ENCODE measurements at regions not wholly inside any gene's neighbourhood (a gene's known extent, or its start where the extent isn't known, plus 50 kb on each side); places are given as distances from the start of the nearest gene placed in this dataset.

DNA sequence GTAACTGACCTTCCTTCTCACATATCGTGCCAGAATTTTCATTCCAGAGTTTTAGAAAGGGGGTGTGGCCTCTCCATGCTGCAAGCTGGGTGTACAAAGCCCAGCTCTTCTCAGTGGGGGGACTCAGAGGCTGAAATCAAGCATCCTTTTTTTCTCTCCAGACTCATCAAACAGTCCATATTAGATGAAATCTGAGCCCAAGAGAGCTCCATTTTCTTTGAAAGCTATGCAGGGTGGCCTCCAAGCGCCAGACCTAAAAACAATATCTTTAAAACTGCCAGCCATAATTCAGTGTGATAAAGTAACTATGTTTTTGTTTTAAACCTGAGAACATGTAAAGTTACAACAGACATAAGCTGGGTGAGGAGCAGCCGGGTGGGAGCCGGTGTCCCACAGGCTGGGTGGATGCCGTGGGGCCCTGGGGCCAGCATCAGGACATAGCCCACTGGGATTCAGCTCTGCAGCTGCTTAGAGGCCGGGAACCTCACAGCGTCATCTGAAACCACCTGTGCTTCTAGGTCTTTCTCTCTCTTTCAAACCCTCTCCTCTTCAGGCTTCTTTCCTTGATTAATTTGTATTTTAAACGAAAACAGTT lies 249.2 kb downstream of the ZNF536 start:
- TF ChIP-seq, protein P1, sequence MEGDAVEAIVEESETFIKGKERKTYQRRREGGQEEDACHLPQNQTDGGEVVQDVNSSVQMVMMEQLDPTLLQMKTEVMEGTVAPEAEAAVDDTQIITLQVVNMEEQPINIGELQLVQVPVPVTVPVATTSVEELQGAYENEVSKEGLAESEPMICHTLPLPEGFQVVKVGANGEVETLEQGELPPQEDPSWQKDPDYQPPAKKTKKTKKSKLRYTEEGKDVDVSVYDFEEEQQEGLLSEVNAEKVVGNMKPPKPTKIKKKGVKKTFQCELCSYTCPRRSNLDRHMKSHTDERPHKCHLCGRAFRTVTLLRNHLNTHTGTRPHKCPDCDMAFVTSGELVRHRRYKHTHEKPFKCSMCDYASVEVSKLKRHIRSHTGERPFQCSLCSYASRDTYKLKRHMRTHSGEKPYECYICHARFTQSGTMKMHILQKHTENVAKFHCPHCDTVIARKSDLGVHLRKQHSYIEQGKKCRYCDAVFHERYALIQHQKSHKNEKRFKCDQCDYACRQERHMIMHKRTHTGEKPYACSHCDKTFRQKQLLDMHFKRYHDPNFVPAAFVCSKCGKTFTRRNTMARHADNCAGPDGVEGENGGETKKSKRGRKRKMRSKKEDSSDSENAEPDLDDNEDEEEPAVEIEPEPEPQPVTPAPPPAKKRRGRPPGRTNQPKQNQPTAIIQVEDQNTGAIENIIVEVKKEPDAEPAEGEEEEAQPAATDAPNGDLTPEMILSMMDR (IDR thresholded peaks at IDR 0.05), result no peak
- TF ChIP-seq EZH2phosphoT487 (IDR thresholded peaks at IDR 0.05), result no peak

Data from neural progenitor cell (in vitro differentiated cells).